ENCODE measurements at regions not wholly inside any gene's neighbourhood (a gene's known extent, or its start where the extent isn't known, plus 50 kb on each side); places are given as distances from the start of the nearest gene placed in this dataset.

DNA sequence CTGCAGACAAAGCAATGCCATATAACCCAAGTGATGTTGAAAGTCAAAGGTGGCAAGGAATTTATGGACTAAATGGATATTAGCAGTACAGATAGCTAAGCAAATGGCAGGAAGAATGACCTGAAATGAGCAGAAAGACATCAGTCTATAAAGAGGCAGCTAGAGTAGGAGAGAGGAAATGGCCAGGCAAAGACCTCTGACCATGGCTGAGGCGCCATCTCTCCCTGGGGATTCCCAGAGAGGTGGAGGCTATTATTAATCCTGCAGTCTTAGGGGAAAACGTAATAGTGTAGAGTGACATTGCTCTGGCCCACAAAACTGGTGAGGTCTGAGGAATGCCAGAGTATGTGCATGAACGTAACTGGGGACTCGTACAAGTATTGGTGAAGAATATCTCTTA lies 563.6 kb upstream of the PRMT6 start:
- H3K23ac ChIP-seq (ENCODE audit: low read length in 2 of 2): no peak overlapping the region
- no peak overlapping the region for H3K4ac ChIP-seq (ENCODE audit: low read depth in 1 of 2, low read length in 2 of 2)
- 64% methylated on average over 4 of the region's 4 CpGs for WGBS
- H3K9me3 ChIP-seq (ENCODE audit: control insufficient read depth, low read length): peaks cover 3% of the 10 kb centered on the region
- DNase-seq: no peak
- no peak overlapping the region for H3K14ac ChIP-seq (ENCODE audit: low read length in 2 of 2)
- H2AFZ ChIP-seq (ENCODE audit: low read depth, low read length): no peak overlapping the region
- no peak overlapping the region for H3K4me3 ChIP-seq (ENCODE audit: insufficient read depth in 1 of 2, low read depth in 1 of 2, low read length in 2 of 2)
- H3K9ac ChIP-seq (ENCODE audit: low read length): no peak overlapping the region
- H3K4me2 ChIP-seq (ENCODE audit: low read length, poor library complexity, severe bottlenecking): no peak overlapping the region
- no peak overlapping the region for H3K27ac ChIP-seq (ENCODE audit: low read length, poor library complexity, severe bottlenecking)
- no peaks in the 10 kb centered on the region for H3K79me1 ChIP-seq (replicated peaks; ENCODE audit: low read length, poor library complexity, severe bottlenecking)
- H2BK12ac ChIP-seq (ENCODE audit: low read length in 2 of 2): no peak overlapping the region
- no peak overlapping the region for H2BK120ac ChIP-seq (ENCODE audit: low read depth, low read length)
- no peak overlapping the region for H4K8ac ChIP-seq (ENCODE audit: low read length)
- no peaks in the 10 kb centered on the region for H3K36me3 ChIP-seq (ENCODE audit: control insufficient read depth in 1 of 2, insufficient read depth in 2 of 2, low read depth in 1 of 2, low read length in 2 of 2)
- H3K18ac ChIP-seq (ENCODE audit: low read depth in 1 of 2, low read length in 2 of 2): no peak overlapping the region
- no peaks in the 10 kb centered on the region for H3K27me3 ChIP-seq (ENCODE audit: control insufficient read depth in 1 of 2, insufficient read depth in 1 of 2, low read length in 2 of 2)
- no peak overlapping the region for H4K91ac ChIP-seq (ENCODE audit: low read length)
- H3K4me1 ChIP-seq (ENCODE audit: control insufficient read depth, insufficient read depth, low read depth, low read length): no peaks in the 10 kb centered on the region
- H2BK15ac ChIP-seq (ENCODE audit: low read depth, poor library complexity, severe bottlenecking): no peak overlapping the region
- H2AK5ac ChIP-seq (ENCODE audit: low read length, severe bottlenecking): no peak overlapping the region
- H2BK5ac ChIP-seq (ENCODE audit: low read depth, low read length, poor library complexity, severe bottlenecking): no peak overlapping the region

GRCh38 chr1:106494646-106495045 lies 561.8 kb upstream of the PRMT6 start:
- no peak overlapping the region for H3K27ac ChIP-seq (ENCODE audit: low read length, poor library complexity, severe bottlenecking)
- no peak for DNase-seq
- no peak overlapping the region for H3K4me2 ChIP-seq (ENCODE audit: low read length, poor library complexity, severe bottlenecking)
- H3K79me1 ChIP-seq (replicated peaks; ENCODE audit: low read length, poor library complexity, severe bottlenecking): no peaks in the 10 kb centered on the region
- H3K23ac ChIP-seq (ENCODE audit: low read length in 2 of 2): no peak overlapping the region
- no peak overlapping the region for H3K4ac ChIP-seq (ENCODE audit: low read depth in 1 of 2, low read length in 2 of 2)
- no peak overlapping the region for H2BK120ac ChIP-seq (ENCODE audit: low read depth, low read length)
- no peak overlapping the region for H3K9ac ChIP-seq (ENCODE audit: low read length)
- no peaks in the 10 kb centered on the region for H3K36me3 ChIP-seq (ENCODE audit: control insufficient read depth in 1 of 2, insufficient read depth in 2 of 2, low read depth in 1 of 2, low read length in 2 of 2)
- no CpG with 5 or more reads among the region's 1 CpG for WGBS
- no peak overlapping the region for H3K18ac ChIP-seq (ENCODE audit: low read depth in 1 of 2, low read length in 2 of 2)
- H2BK5ac ChIP-seq (ENCODE audit: low read depth, low read length, poor library complexity, severe bottlenecking): no peak overlapping the region
- H2BK12ac ChIP-seq (ENCODE audit: low read length in 2 of 2): no peak overlapping the region
- H2AFZ ChIP-seq (ENCODE audit: low read depth, low read length): no peak overlapping the region
- H4K91ac ChIP-seq (ENCODE audit: low read length): no peak overlapping the region
- no peak overlapping the region for H3K4me3 ChIP-seq (ENCODE audit: insufficient read depth in 1 of 2, low read depth in 1 of 2, low read length in 2 of 2)
- no peak overlapping the region for H2BK15ac ChIP-seq (ENCODE audit: low read depth, poor library complexity, severe bottlenecking)
- H3K14ac ChIP-seq (ENCODE audit: low read length in 2 of 2): no peak overlapping the region
- no peak overlapping the region for H4K8ac ChIP-seq (ENCODE audit: low read length)
- peaks cover 3% of the 10 kb centered on the region for H3K9me3 ChIP-seq (ENCODE audit: control insufficient read depth, low read length)
- no peak overlapping the region for H2AK5ac ChIP-seq (ENCODE audit: low read length, severe bottlenecking)
- H3K27me3 ChIP-seq (ENCODE audit: control insufficient read depth in 1 of 2, insufficient read depth in 1 of 2, low read length in 2 of 2): no peaks in the 10 kb centered on the region
- no peaks in the 10 kb centered on the region for H3K4me1 ChIP-seq (ENCODE audit: control insufficient read depth, insufficient read depth, low read depth, low read length)

DNA sequence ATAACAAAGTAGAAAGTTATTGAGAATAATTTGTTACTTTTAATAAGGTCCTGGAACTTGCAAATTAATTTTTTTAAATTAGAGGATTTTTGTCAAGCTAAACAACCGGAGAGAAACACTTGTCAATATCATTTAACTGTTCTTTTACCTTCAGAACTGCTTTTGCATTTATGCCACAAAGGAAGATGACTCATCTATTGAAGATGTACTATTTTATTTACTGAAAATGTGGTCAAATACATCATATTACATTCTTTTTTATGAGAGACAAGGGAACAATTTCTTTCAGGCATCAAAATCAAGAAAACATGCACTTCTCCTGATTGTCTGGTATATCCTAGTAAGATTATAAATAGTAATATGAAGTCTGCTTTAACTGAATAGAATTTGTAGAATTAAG lies 558.2 kb upstream of the PRMT6 start:
- Histone ChIP-seq H3K9me3 (ENCODE audit: control insufficient read depth, low read length) (no peaks in the 10 kb centered on the region), H3K27ac (ENCODE audit: low read length, poor library complexity, severe bottlenecking) (no peak overlapping the region), H2AK5ac (ENCODE audit: low read length, severe bottlenecking) (no peak overlapping the region), H3K4ac (ENCODE audit: low read depth in 1 of 2, low read length in 2 of 2) (no peak overlapping the region), H2BK120ac (ENCODE audit: low read depth, low read length) (no peak overlapping the region), H3K27me3 (ENCODE audit: control insufficient read depth in 1 of 2, insufficient read depth in 1 of 2, low read length in 2 of 2) (no peaks in the 10 kb centered on the region), H3K36me3 (ENCODE audit: control insufficient read depth in 1 of 2, insufficient read depth in 2 of 2, low read depth in 1 of 2, low read length in 2 of 2) (no peaks in the 10 kb centered on the region), H3K4me3 (ENCODE audit: insufficient read depth in 1 of 2, low read depth in 1 of 2, low read length in 2 of 2) (no peak overlapping the region), H4K8ac (ENCODE audit: low read length) (no peak overlapping the region), H3K23ac (ENCODE audit: low read length in 2 of 2) (no peak overlapping the region), H3K79me1 (replicated peaks; ENCODE audit: low read length, poor library complexity, severe bottlenecking) (no peaks in the 10 kb centered on the region), H3K4me1 (ENCODE audit: control insufficient read depth, insufficient read depth, low read depth, low read length) (no peaks in the 10 kb centered on the region), H2BK12ac (ENCODE audit: low read length in 2 of 2) (no peak overlapping the region), H2BK15ac (ENCODE audit: low read depth, poor library complexity, severe bottlenecking) (no peak overlapping the region), H3K18ac (ENCODE audit: low read depth in 1 of 2, low read length in 2 of 2) (no peak overlapping the region), H3K14ac (ENCODE audit: low read length in 2 of 2) (no peak overlapping the region), H3K9ac (ENCODE audit: low read length) (no peak overlapping the region), H2AFZ (ENCODE audit: low read depth, low read length) (no peak overlapping the region), H4K91ac (ENCODE audit: low read length) (no peak overlapping the region), H2BK5ac (ENCODE audit: low read depth, low read length, poor library complexity, severe bottlenecking) (no peak overlapping the region), H3K4me2 (ENCODE audit: low read length, poor library complexity, severe bottlenecking) (no peak overlapping the region)
- no peak for DNase-seq
- whole genome bisulfite sequencing: no CpG with 5 or more reads among the region's 1 CpG

- 67% methylated on average over 1 of the region's 1 CpG for WGBS
Measured at GRCh38 chr1:106502659-106503058, 553.8 kb upstream of the PRMT6 start.

More at GRCh38 chr1:106502659-106503058, 553.8 kb upstream of the PRMT6 start:
- Histone ChIP-seq H2BK120ac (ENCODE audit: low read depth, low read length) (no peak overlapping the region), H3K9me3 (ENCODE audit: control insufficient read depth, low read length) (no peaks in the 10 kb centered on the region), H2BK12ac (ENCODE audit: low read length in 2 of 2) (no peak overlapping the region), H4K8ac (ENCODE audit: low read length) (no peak overlapping the region), H3K18ac (ENCODE audit: low read depth in 1 of 2, low read length in 2 of 2) (no peak overlapping the region), H3K27ac (ENCODE audit: low read length, poor library complexity, severe bottlenecking) (no peak overlapping the region), H4K91ac (ENCODE audit: low read length) (no peak overlapping the region), H3K79me1 (replicated peaks; ENCODE audit: low read length, poor library complexity, severe bottlenecking) (no peaks in the 10 kb centered on the region), H2AK5ac (ENCODE audit: low read length, severe bottlenecking) (no peak overlapping the region), H3K9ac (ENCODE audit: low read length) (no peak overlapping the region), H3K14ac (ENCODE audit: low read length in 2 of 2) (no peak overlapping the region), H3K4me1 (ENCODE audit: control insufficient read depth, insufficient read depth, low read depth, low read length) (no peaks in the 10 kb centered on the region), H3K4ac (ENCODE audit: low read depth in 1 of 2, low read length in 2 of 2) (no peak overlapping the region), H3K4me3 (ENCODE audit: insufficient read depth in 1 of 2, low read depth in 1 of 2, low read length in 2 of 2) (no peak overlapping the region), H2BK5ac (ENCODE audit: low read depth, low read length, poor library complexity, severe bottlenecking) (no peak overlapping the region), H3K23ac (ENCODE audit: low read length in 2 of 2) (no peak overlapping the region), H3K4me2 (ENCODE audit: low read length, poor library complexity, severe bottlenecking) (no peak overlapping the region), H3K27me3 (ENCODE audit: control insufficient read depth in 1 of 2, insufficient read depth in 1 of 2, low read length in 2 of 2) (no peaks in the 10 kb centered on the region), H2BK15ac (ENCODE audit: low read depth, poor library complexity, severe bottlenecking) (no peak overlapping the region), H3K36me3 (ENCODE audit: control insufficient read depth in 1 of 2, insufficient read depth in 2 of 2, low read depth in 1 of 2, low read length in 2 of 2) (no peaks in the 10 kb centered on the region), H2AFZ (ENCODE audit: low read depth, low read length) (no peak overlapping the region)
- DNase-seq: no peak
